ENCODE measurements at regions not wholly inside any gene's neighbourhood (a gene's known extent, or its start where the extent isn't known, plus 50 kb on each side); places are given as distances from the start of the nearest gene placed in this dataset.

GRCh38 chr16:11448796-11449416 is 103.6 kb downstream of the RMI2 start:
- Mint-ChIP-seq H3K4me1 (ENCODE audit: low read depth) (no peaks in the 10 kb centered on the region), H3K9me3 (no peaks in the 10 kb centered on the region), H3K27me3 (no peaks in the 10 kb centered on the region), H3K4me3 (no peak overlapping the region), H3K36me3 (ENCODE audit: low read depth) (no peaks in the 10 kb centered on the region), H3K27ac (no peak overlapping the region)
- no peak for DNase-seq

- DNase-seq = no peak
- H3K9me3 Mint-ChIP-seq = no peaks in the 10 kb centered on the region
- H3K36me3 Mint-ChIP-seq (ENCODE audit: low read depth) = no peaks in the 10 kb centered on the region
- H3K27ac Mint-ChIP-seq = no peak overlapping the region
- H3K4me3 Mint-ChIP-seq = no peak overlapping the region
- H3K4me1 Mint-ChIP-seq (ENCODE audit: low read depth) = no peaks in the 10 kb centered on the region
- H3K27me3 Mint-ChIP-seq = no peaks in the 10 kb centered on the region
These were observed 104.5 kb downstream of the RMI2 start for GRCh38 chr16:11449716-11450115.

DNA sequence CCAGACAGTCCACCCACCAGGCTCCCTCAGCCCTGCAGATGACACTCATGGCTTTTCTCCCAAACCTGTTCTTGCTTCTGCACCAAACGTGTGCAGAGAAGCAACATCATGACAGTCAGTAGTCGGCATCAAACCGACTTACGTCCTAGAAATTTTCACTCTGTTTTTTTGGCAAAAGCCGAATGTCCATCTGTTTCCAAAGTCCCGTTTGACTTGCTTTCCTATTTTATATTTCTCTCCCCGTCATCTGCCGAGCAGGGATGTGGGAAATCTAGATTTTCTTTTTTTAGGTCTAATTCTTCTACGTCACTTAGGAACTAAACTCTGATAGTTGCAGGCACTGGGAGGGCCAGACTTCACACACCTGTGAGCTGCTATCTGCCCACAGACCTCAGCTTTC is 104.9 kb downstream of the RMI2 start:
- Mint-ChIP-seq H3K4me1 (ENCODE audit: low read depth) (no peaks in the 10 kb centered on the region), H3K36me3 (ENCODE audit: low read depth) (no peaks in the 10 kb centered on the region), H3K4me3 (no peak overlapping the region), H3K9me3 (no peaks in the 10 kb centered on the region), H3K27me3 (no peaks in the 10 kb centered on the region), H3K27ac (no peak overlapping the region)
- DNase-seq = no peak

DNA sequence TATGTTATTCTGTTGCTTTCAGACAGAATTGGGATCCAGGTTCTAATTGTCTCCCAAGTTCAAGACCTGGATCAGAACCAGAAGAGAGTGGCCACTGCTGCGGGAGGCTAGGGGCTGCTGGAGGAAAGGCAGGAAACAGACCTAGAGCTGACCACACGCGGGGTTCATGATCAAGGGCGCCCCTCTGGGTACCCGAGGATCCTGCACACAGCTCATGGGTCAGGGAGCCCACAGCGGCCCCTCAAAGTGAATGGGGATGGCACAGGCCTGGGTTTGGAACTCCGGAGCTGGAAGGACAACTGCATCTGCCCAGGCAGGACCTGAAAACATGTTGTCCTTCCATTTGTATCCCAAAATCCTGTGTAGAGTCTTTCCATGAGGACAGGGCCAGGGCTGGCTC is 107.0 kb downstream of the RMI2 start:
- Mint-ChIP-seq H3K4me3 (no peak overlapping the region), H3K9me3 (no peaks in the 10 kb centered on the region), H3K36me3 (ENCODE audit: low read depth) (no peaks in the 10 kb centered on the region), H3K4me1 (ENCODE audit: low read depth) (no peaks in the 10 kb centered on the region), H3K27ac (no peak overlapping the region), H3K27me3 (no peaks in the 10 kb centered on the region)
- no peak for DNase-seq

DNA sequence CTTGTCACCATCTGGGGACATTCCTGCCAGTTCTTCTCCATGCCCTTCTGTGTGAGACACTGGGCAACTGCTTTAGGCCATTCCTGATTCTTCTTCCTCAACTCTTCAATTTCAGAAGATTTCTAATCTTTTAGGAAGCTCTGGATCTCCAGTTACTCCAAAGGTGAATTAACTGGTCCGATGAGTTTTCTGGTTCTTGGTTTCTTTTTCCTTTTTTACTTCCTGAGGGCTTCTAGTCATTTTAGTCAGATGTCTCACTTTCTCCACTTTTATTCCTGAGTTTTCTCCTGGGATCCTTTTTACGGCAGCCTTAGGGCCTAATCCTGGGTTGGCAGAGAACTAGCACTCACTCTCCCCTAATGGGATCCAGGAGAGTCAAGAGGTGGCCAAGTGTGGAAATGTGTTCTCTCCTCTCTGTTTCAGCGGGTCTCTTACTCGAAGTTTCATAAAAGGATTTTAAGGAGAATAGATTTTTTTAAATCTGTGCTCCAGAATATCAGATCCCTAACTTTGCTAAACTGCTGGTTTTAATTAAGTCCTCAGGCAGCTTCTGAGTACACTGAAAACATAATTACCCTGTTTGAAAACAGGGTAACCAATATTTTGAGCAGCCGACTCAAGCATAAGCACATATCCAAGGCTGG is 107.6 kb downstream of the RMI2 start:
- no peak for DNase-seq
- Mint-ChIP-seq H3K4me3 (no peak overlapping the region), H3K27ac (no peak overlapping the region), H3K9me3 (no peaks in the 10 kb centered on the region), H3K27me3 (no peaks in the 10 kb centered on the region), H3K4me1 (ENCODE audit: low read depth) (no peaks in the 10 kb centered on the region), H3K36me3 (ENCODE audit: low read depth) (no peaks in the 10 kb centered on the region)

DNA sequence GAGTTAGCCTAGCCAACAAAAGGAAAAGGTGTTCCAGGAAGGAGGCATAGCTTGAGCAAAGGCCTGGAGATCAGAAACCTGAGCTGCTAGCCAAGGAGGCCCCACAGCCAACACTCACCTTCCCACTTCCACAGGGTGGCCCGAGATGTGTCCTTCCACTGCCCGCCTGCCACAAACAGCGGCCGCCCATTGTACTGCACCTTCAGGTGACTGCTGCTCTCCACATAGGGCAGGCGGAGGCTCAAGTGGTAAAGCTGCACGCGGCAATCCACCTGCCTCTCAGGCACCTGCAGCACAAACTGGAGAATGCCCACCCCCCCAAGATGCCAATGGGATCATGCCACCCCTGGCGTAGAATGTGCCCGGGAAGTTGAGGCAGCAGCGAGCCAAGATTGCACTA is 111.5 kb downstream of the RMI2 start:
- no peak overlapping the region for H3K4me3 Mint-ChIP-seq
- H3K4me1 Mint-ChIP-seq (ENCODE audit: low read depth) = peaks cover 2% of the 10 kb centered on the region
- H3K9me3 Mint-ChIP-seq = no peaks in the 10 kb centered on the region
- no peaks in the 10 kb centered on the region for H3K36me3 Mint-ChIP-seq (ENCODE audit: low read depth)
- no peaks in the 10 kb centered on the region for H3K27me3 Mint-ChIP-seq
- H3K27ac Mint-ChIP-seq = no peak overlapping the region
- no peak for DNase-seq

- Mint-ChIP-seq H3K27me3 (no peaks in the 10 kb centered on the region), H3K36me3 (ENCODE audit: low read depth) (no peaks in the 10 kb centered on the region), H3K27ac (no peak overlapping the region), H3K9me3 (no peaks in the 10 kb centered on the region), H3K4me3 (no peak overlapping the region), H3K4me1 (ENCODE audit: low read depth) (peaks cover 2% of the 10 kb centered on the region)
- no peak for DNase-seq
These were observed 114.5 kb downstream of the RMI2 start for GRCh38 chr16:11459722-11460121.

- H3K4me3 Mint-ChIP-seq = no peak overlapping the region
- DNase-seq = no peak
- no peaks in the 10 kb centered on the region for H3K27me3 Mint-ChIP-seq
- no peak overlapping the region for H3K27ac Mint-ChIP-seq
- H3K4me1 Mint-ChIP-seq (ENCODE audit: low read depth) = peaks cover 2% of the 10 kb centered on the region
- H3K36me3 Mint-ChIP-seq (ENCODE audit: low read depth) = no peaks in the 10 kb centered on the region
- H3K9me3 Mint-ChIP-seq = no peaks in the 10 kb centered on the region
These were observed 115.7 kb downstream of the RMI2 start for GRCh38 chr16:11460820-11461594.

DNA sequence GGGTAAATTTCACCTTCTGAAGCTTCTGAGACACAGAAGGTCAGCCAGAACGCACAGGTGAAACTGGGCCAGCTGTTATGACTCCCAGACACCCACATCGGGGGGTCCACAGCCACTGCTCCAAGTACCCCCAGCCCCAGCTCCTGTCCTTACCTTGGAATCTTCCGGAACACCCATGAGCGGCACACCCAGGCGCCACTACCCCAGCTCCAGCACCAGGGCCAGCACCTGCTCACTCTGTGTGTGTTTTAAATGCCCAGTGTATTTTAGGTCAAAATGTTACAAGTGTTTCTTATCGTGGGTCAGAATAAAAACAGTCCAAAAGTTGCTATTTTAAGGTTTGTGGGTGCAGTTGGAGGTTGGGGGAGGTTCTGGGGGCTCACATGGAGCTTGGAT is 116.3 kb downstream of the RMI2 start:
- no peak for DNase-seq
- no peaks in the 10 kb centered on the region for H3K27me3 Mint-ChIP-seq
- H3K4me1 Mint-ChIP-seq (ENCODE audit: low read depth) = peaks cover 2% of the 10 kb centered on the region
- H3K9me3 Mint-ChIP-seq = no peaks in the 10 kb centered on the region
- no peak overlapping the region for H3K27ac Mint-ChIP-seq
- H3K36me3 Mint-ChIP-seq (ENCODE audit: low read depth) = no peaks in the 10 kb centered on the region
- no peak overlapping the region for H3K4me3 Mint-ChIP-seq

GRCh38 chr16:11462036-11462435 is 116.8 kb downstream of the RMI2 start:
- Mint-ChIP-seq H3K4me3 (no peak overlapping the region), H3K36me3 (ENCODE audit: low read depth) (no peaks in the 10 kb centered on the region), H3K9me3 (no peaks in the 10 kb centered on the region), H3K4me1 (ENCODE audit: low read depth) (peaks cover 2% of the 10 kb centered on the region), H3K27me3 (no peaks in the 10 kb centered on the region), H3K27ac (no peak overlapping the region)
- no peak for DNase-seq

- H3K27ac Mint-ChIP-seq = no peak overlapping the region
- no peaks in the 10 kb centered on the region for H3K9me3 Mint-ChIP-seq
- no peak overlapping the region for H3K4me3 Mint-ChIP-seq
- no peak for DNase-seq
- H3K27me3 Mint-ChIP-seq = no peaks in the 10 kb centered on the region
- H3K36me3 Mint-ChIP-seq (ENCODE audit: low read depth) = no peaks in the 10 kb centered on the region
- H3K4me1 Mint-ChIP-seq (ENCODE audit: low read depth) = peaks cover 2% of the 10 kb centered on the region
These were observed 117.6 kb downstream of the RMI2 start for GRCh38 chr16:11462861-11463260.

DNA sequence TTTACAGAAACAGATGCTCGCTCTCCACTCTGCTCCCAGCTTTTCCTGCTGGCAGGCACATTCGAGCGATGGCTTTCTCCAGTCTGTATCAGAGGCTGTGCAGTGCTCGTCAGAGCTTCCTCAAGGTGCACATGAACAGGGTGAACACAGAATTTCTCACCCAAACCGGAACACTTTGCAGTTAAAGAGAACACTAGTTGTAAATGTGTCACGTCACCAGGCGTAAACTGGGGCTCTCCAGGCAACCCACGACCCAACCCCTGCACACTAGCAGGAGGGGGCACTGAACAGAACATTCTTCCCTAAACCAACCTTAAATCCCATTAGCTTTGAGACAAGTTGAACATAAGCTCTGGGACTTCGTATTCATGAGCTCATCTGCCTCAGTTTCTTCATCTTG is 119.0 kb downstream of the RMI2 start:
- Mint-ChIP-seq H3K27ac (no peak overlapping the region), H3K9me3 (no peaks in the 10 kb centered on the region), H3K4me3 (no peak overlapping the region), H3K36me3 (ENCODE audit: low read depth) (no peaks in the 10 kb centered on the region), H3K27me3 (no peaks in the 10 kb centered on the region), H3K4me1 (ENCODE audit: low read depth) (no peaks in the 10 kb centered on the region)
- no peak for DNase-seq

GRCh38 chr16:11465675-11466074 is 120.4 kb downstream of the RMI2 start:
- no peak overlapping the region for H3K4me3 Mint-ChIP-seq
- H3K36me3 Mint-ChIP-seq (ENCODE audit: low read depth) = no peaks in the 10 kb centered on the region
- no peaks in the 10 kb centered on the region for H3K9me3 Mint-ChIP-seq
- no peak for DNase-seq
- H3K27ac Mint-ChIP-seq = no peak overlapping the region
- H3K4me1 Mint-ChIP-seq (ENCODE audit: low read depth) = no peaks in the 10 kb centered on the region
- no peaks in the 10 kb centered on the region for H3K27me3 Mint-ChIP-seq

DNA sequence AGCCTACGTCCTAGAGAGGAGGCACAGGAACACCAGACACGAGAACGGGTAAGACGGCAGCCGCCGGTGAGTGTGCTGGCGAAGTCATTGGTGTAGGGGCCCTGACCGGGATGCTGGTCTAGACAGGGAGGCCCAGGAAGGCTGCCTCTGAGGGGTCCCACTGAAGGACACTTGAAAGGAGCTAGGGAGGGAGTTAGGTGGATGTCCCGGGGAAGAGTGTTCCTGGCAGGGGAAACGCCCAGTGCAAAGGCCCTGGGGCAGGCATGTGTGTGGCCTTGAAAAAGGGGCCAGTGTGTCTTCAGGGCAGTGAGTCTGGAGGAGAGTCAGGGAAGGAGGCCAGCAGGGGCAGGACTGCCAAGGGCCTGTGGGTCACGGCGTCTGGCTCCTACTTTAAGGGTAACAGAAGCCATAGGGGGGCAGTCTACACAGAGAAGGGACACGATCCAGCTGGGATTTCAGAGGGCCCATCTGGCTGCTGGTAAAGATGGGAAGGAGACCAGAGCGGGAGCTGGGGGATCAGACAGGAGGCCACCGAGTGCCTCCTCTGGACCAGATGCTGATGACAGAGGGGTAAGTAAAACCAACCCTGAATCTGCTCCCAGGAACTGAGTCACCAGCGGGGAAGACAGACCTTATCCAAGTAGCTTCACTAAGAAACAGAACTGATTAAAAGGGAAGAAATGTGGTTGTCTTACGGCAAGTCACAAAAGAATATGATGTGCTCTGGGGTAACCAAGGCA is 115.9 kb downstream of the LITAF start:
- no peaks in the 10 kb centered on the region for H3K27me3 Mint-ChIP-seq
- no peak overlapping the region for H3K4me3 Mint-ChIP-seq
- no peaks in the 10 kb centered on the region for H3K36me3 Mint-ChIP-seq (ENCODE audit: low read depth)
- H3K27ac Mint-ChIP-seq = no peak overlapping the region
- no peaks in the 10 kb centered on the region for H3K9me3 Mint-ChIP-seq
- no peaks in the 10 kb centered on the region for H3K4me1 Mint-ChIP-seq (ENCODE audit: low read depth)
- DNase-seq = no peak

DNA sequence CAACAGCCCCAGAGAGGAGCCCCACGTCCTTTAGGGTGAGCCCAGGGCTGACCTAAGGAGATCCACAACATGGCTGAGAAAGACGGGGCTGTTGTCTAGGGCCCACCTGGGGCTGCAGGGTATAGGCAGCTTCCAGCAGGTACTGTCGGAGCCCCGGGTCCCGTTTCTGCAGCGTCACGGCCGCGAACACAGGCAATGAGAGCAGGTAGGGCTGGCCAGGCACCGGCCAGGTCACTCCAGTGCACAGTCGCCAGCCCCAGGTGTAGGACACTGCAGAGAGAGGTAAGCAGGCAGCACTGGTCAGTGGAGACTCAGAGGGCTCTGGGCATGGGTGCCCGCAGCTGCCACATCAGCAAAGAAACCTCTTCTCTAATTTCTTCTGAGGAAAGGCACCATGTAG is 115.2 kb downstream of the LITAF start:
- Mint-ChIP-seq H3K27ac (no peak overlapping the region), H3K36me3 (ENCODE audit: low read depth) (no peaks in the 10 kb centered on the region), H3K9me3 (no peaks in the 10 kb centered on the region), H3K4me3 (no peak overlapping the region), H3K27me3 (no peaks in the 10 kb centered on the region), H3K4me1 (ENCODE audit: low read depth) (no peaks in the 10 kb centered on the region)
- DNase-seq = no peak
